Liver (tissue), 8 donors: ENCODE measurements at regions not wholly inside any gene's neighbourhood (a gene's known extent, or its start where the extent isn't known, plus 50 kb on each side); places are given as distances from the start of the nearest gene placed in this dataset.
A peak's percentile ranks its signal among the peaks of the same experiment; 100 is the strongest.

ENCODE experiments used
- DNase-seq: peaks from one replicate; pipeline ENCODE4 v3.0.0-alpha.2; 2017; ENCODE audit warnings: low spot score
- H3K27ac ChIP-seq, 2 donors: one replicate each; pipeline ENCODE4 v1.7.0; 2013; ENCODE audit warnings: inconsistent platforms in 2 of 2, low read length in 2 of 2, control low read depth in 1 of 2, low read depth in 1 of 2, mild to moderate bottlenecking in 1 of 2
- H3K27me3 ChIP-seq, 4 donors: one replicate each; pipeline versions ENCODE4 v1.6.1 to v1.7.0; 2013; ENCODE audit warnings: low read length in 3 of 4, inconsistent platforms in 1 of 4, mild to moderate bottlenecking in 1 of 4, moderate library complexity in 1 of 4; ENCODE audit not compliant: control insufficient read depth in 4 of 4, insufficient read depth in 4 of 4
- H3K36me3 ChIP-seq, 4 donors: one replicate each; pipeline versions ENCODE4 v1.6.1 to v1.7.0; 2013; ENCODE audit warnings: low read length in 3 of 4, mild to moderate bottlenecking in 3 of 4, low read depth in 1 of 4, moderate library complexity in 1 of 4; ENCODE audit not compliant: control insufficient read depth in 4 of 4, insufficient read depth in 3 of 4
- H3K4me1 ChIP-seq, 4 donors: one replicate each; pipeline versions ENCODE4 v1.6.1 to v1.7.0; 2013; ENCODE audit warnings: low read length in 3 of 4, mild to moderate bottlenecking in 3 of 4, moderate library complexity in 1 of 4; ENCODE audit not compliant: control insufficient read depth in 4 of 4, insufficient read depth in 4 of 4
- H3K4me3 ChIP-seq, 3 donors: one replicate each; pipeline versions ENCODE4 v1.6.1 to v1.7.0; 2013; ENCODE audit warnings: low read length in 3 of 3, control low read depth in 1 of 3, low read depth in 1 of 3, mild to moderate bottlenecking in 1 of 3
- H3K9ac ChIP-seq, 2 donors: one replicate each; pipeline ENCODE4 v1.7.0; 2013; ENCODE audit warnings: low read length in 2 of 2, mild to moderate bottlenecking in 2 of 2, moderate library complexity in 2 of 2, control low read depth in 1 of 2, low read depth in 1 of 2
- H3K9me3 ChIP-seq, 4 donors: one replicate each; pipeline versions ENCODE4 v1.6.1 to v1.7.0; 2013; ENCODE audit warnings: low read length in 3 of 4; ENCODE audit not compliant: control insufficient read depth in 4 of 4
- ATF3 ChIP-seq: IDR thresholded peaks from 2 replicates; pipeline ENCODE4 v1.6.1; 2016; ENCODE audit warnings: antibody characterized with exemption
- EGR1 ChIP-seq, 2 donors: IDR thresholded peaks; 2 replicates each; pipeline ENCODE4 v1.6.1; 2016 to 2018; ENCODE audit warnings: antibody characterized with exemption in 2 of 2, low read depth in 2 of 2
- FOXA2 ChIP-seq: IDR thresholded peaks from 2 replicates; pipeline ENCODE4 v1.6.1; 2016; ENCODE audit warnings: antibody characterized with exemption
- GABPA ChIP-seq, 2 donors: IDR thresholded peaks in 1 of 2; conservative IDR thresholded peaks in 1 of 2; 2 replicates each; pipeline ENCODE4 v1.6.1; 2016; ENCODE audit warnings: antibody characterized with exemption in 2 of 2, mild to moderate bottlenecking in 1 of 2, moderate library complexity in 1 of 2
- HNF4A ChIP-seq, 2 donors: conservative IDR thresholded peaks; 2 replicates each; pipeline ENCODE4 v1.6.1; 2016; ENCODE audit warnings: antibody characterized with exemption in 2 of 2, mild to moderate bottlenecking in 2 of 2
- HNF4G ChIP-seq: IDR thresholded peaks from 2 replicates; pipeline ENCODE4 v1.6.1; 2016; ENCODE audit warnings: antibody characterized with exemption
- JUND ChIP-seq, 2 donors: IDR thresholded peaks; 2 replicates each; pipeline ENCODE4 v1.6.1; 2016; ENCODE audit warnings: antibody characterized with exemption in 2 of 2
- NR2F2 ChIP-seq: IDR thresholded peaks from 2 replicates; pipeline ENCODE4 v1.6.1; 2016; ENCODE audit warnings: antibody characterized with exemption
- RAD21 ChIP-seq, 2 donors: IDR thresholded peaks; 2 replicates each; pipeline ENCODE4 v1.6.1; 2016; ENCODE audit warnings: antibody characterized with exemption in 2 of 2, mild to moderate bottlenecking in 2 of 2
- RXRA ChIP-seq, 2 donors: IDR thresholded peaks; 2 replicates each; pipeline ENCODE4 v1.6.1; 2017 to 2018; ENCODE audit warnings: antibody characterized with exemption in 2 of 2, mild to moderate bottlenecking in 1 of 2
- SP1 ChIP-seq: IDR thresholded peaks from 2 replicates; pipeline ENCODE4 v1.6.1; 2018; ENCODE audit warnings: antibody characterized with exemption, mild to moderate bottlenecking
- TAF1 ChIP-seq: conservative IDR thresholded peaks from 2 replicates; pipeline ENCODE4 v1.6.1; 2016; ENCODE audit warnings: antibody characterized with exemption, mild to moderate bottlenecking
- YY1 ChIP-seq: IDR thresholded peaks from 2 replicates; pipeline ENCODE4 v1.6.1; 2016; ENCODE audit warnings: antibody characterized with exemption, mild to moderate bottlenecking
- ZBTB33 ChIP-seq: IDR thresholded peaks from 2 replicates; pipeline ENCODE4 v1.6.1; 2016; ENCODE audit warnings: antibody characterized with exemption
- WGBS: extraction: QIAGEN DNeasy Blood & Tissue Kit; methylation state at CpG from one replicate; pipeline ENCODE4 v1.1.7; 2013; 5-methylcytosine and 5-hydroxymethylcytosine counted together
- TF ChIP-seq, protein P1 (sequence below): IDR thresholded peaks from 2 replicates; pipeline ENCODE4 v1.6.1; 2016; ENCODE audit warnings: antibody characterized with exemption
- TF ChIP-seq, protein P2 (sequence below): fragments of 150-350 bp; IDR thresholded peaks from 2 replicates; pipeline ENCODE4 v1.5.1; 2017; ENCODE audit warnings: improper control_type of control experiment, low read depth, low read length; ENCODE audit not compliant: missing input control
- donor health status: healthy.
- donor health status: healthy.
- donor health status: healthy.
- donor health status: healthy.
- donor health status: healthy.

- H3K9ac ChIP-seq = no peak overlapping the region
- no peak for DNase-seq
- no peak overlapping the region for H3K27ac ChIP-seq
- H3K4me1 ChIP-seq = no peaks in the 10 kb centered on the region
- H3K9me3 ChIP-seq = no peaks in the 10 kb centered on the region
- no peaks in the 10 kb centered on the region for H3K27me3 ChIP-seq
- TF ChIP-seq RXRA (IDR thresholded peaks at IDR 0.05) = no peak
- no peak for TF ChIP-seq YY1
- TF ChIP-seq ZBTB33 = no peak
- TF ChIP-seq, protein P1, sequence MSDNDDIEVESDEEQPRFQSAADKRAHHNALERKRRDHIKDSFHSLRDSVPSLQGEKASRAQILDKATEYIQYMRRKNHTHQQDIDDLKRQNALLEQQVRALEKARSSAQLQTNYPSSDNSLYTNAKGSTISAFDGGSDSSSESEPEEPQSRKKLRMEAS = no peak
- TF ChIP-seq, protein P2, sequence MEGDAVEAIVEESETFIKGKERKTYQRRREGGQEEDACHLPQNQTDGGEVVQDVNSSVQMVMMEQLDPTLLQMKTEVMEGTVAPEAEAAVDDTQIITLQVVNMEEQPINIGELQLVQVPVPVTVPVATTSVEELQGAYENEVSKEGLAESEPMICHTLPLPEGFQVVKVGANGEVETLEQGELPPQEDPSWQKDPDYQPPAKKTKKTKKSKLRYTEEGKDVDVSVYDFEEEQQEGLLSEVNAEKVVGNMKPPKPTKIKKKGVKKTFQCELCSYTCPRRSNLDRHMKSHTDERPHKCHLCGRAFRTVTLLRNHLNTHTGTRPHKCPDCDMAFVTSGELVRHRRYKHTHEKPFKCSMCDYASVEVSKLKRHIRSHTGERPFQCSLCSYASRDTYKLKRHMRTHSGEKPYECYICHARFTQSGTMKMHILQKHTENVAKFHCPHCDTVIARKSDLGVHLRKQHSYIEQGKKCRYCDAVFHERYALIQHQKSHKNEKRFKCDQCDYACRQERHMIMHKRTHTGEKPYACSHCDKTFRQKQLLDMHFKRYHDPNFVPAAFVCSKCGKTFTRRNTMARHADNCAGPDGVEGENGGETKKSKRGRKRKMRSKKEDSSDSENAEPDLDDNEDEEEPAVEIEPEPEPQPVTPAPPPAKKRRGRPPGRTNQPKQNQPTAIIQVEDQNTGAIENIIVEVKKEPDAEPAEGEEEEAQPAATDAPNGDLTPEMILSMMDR = no peak
- no peak overlapping the region for H3K4me3 ChIP-seq
- H3K36me3 ChIP-seq = no peaks in the 10 kb centered on the region
- 87% methylated on average over 5 of the region's 5 CpGs for whole genome bisulfite sequencing
These were observed 109.3 kb upstream of the IPO5 start for GRCh38 chr13:97844151-97844550.

- Histone ChIP-seq H3K27me3 (no peaks in the 10 kb centered on the region), H3K9me3 (no peaks in the 10 kb centered on the region), H3K4me1 (no peaks in the 10 kb centered on the region), H3K27ac (no peak overlapping the region), H3K36me3 (no peaks in the 10 kb centered on the region), H3K4me3 (no peak overlapping the region), H3K9ac (no peak overlapping the region)
- no peak for DNase-seq
- TF ChIP-seq SP1 (no peak), HNF4A (conservative IDR thresholded peaks at IDR 0.05) (no peak), JUND (IDR thresholded peaks at IDR 0.05) (no peak), NR2F2 (peak; percentile 93)
- TF ChIP-seq, protein P1 = no peak
- 77% methylated on average over 3 of the region's 3 CpGs for WGBS
These were observed 104.6 kb upstream of the IPO5 start for GRCh38 chr13:97848886-97849285.

DNA sequence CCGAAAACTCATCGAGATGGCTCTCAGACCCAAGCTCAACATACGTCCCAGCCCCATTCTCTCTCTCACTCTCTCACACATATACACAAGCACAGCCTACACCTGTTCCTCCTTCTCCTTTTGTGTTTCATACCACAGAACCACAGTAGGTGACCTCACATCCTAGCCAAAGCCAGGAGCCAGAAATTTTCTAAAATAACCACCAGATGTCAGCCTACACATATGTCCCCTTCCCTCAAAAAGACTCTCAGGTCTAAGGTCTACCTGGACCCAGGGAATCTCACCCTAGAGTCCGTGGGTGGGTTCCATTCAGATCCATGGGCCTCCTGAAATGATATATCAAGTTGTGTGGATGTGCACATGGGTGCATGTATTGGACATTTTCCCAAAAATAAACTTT lies 104.2 kb upstream of the IPO5 start:
- Histone ChIP-seq H3K4me1 (no peaks in the 10 kb centered on the region), H3K4me3 (no peak overlapping the region), H3K27me3 (no peaks in the 10 kb centered on the region), H3K36me3 (no peaks in the 10 kb centered on the region), H3K9ac (no peak overlapping the region), H3K27ac (no peak overlapping the region), H3K9me3 (no peaks in the 10 kb centered on the region)
- TF ChIP-seq, protein P1 = no peak
- TF ChIP-seq SP1 = no peak
- no peak for TF ChIP-seq ZBTB33
- no peak for TF ChIP-seq HNF4G
- TF ChIP-seq, protein P2 = peak; percentile 29
- TF ChIP-seq RAD21 (IDR thresholded peaks at IDR 0.05) = peak; percentile 60 to 70
- TF ChIP-seq TAF1 = no peak
- TF ChIP-seq FOXA2 = no peak
- no peak for TF ChIP-seq YY1
- no peak for TF ChIP-seq GABPA (IDR thresholded peaks at IDR 0.05 in 1 of 2, conservative IDR thresholded peaks at IDR 0.05 in 1 of 2)
- peak in 1 of 2 donors; percentile 39 for TF ChIP-seq HNF4A (conservative IDR thresholded peaks at IDR 0.05)
- TF ChIP-seq ATF3 = no peak
- no peak for TF ChIP-seq EGR1 (IDR thresholded peaks at IDR 0.05; ENCODE audit: low read depth in 2 of 2)
- no peak for TF ChIP-seq JUND (IDR thresholded peaks at IDR 0.05)
- 62% methylated on average over 4 of the region's 4 CpGs for WGBS
- no peak for DNase-seq
